Neural cell (in vitro differentiated cells): ENCODE measurements at regions not wholly inside any gene's neighbourhood (a gene's known extent, or its start where the extent isn't known, plus 50 kb on each side); places are given as distances from the start of the nearest gene placed in this dataset.

Experiments
- H2AFZ ChIP-seq: fragments of 200-600, 300-800 bp; sonication (generic), shearing (Covaris generic); 2 replicates; pipeline ENCODE4 v1.6.0; 2014; ENCODE audit warnings: low read depth, mild to moderate bottlenecking, antibody characterized with exemption, low read length, moderate library complexity
- H3F3A ChIP-seq: fragments of 200-600 bp; shearing (Covaris generic); 2 replicates; pipeline ENCODE4 v1.6.1; 2016; ENCODE audit warnings: mild to moderate bottlenecking, moderate library complexity, mixed read lengths, antibody characterized with exemption, low read length; ENCODE audit not compliant: insufficient read depth, poor library complexity, severe bottlenecking
- H3K27ac ChIP-seq: fragments of 200-600, 300-800 bp; sonication (generic), shearing (Covaris generic); 2 replicates; pipeline ENCODE4 v1.5.1; 2014; ENCODE audit warnings: mild to moderate bottlenecking, low read length, moderate library complexity
- H3K27me3 ChIP-seq: fragments of 300-800, 200-600 bp; sonication (generic), shearing (Covaris generic); 2 replicates; pipeline ENCODE4 v1.6.0; 2014; ENCODE audit warnings: mild to moderate bottlenecking, low read depth, low read length, moderate library complexity; ENCODE audit not compliant: insufficient read depth
- H3K36me3 ChIP-seq: fragments of 300-800, 200-600 bp; sonication (generic), shearing (Covaris generic); 2 replicates; pipeline ENCODE4 v1.5.1; 2014; ENCODE audit warnings: mild to moderate bottlenecking, antibody characterized with exemption, low read length, moderate library complexity; ENCODE audit not compliant: insufficient read depth
- H3K4me2 ChIP-seq: fragments of 300-800, 200-600 bp; sonication (generic), shearing (Covaris generic); 2 replicates; pipeline ENCODE4 v1.6.0; 2014; ENCODE audit warnings: mild to moderate bottlenecking, low read length
- H3K4me3 ChIP-seq: fragments of 300-800, 200-600 bp; sonication (generic), shearing (Covaris generic); 2 replicates; pipeline ENCODE4 v1.5.1; 2014; ENCODE audit warnings: mild to moderate bottlenecking, low read length, moderate library complexity
- H3K79me2 ChIP-seq: fragments of 200-600 bp; shearing (Covaris generic); replicated peaks from 2 replicates; pipeline ENCODE4 v1.6.0; 2014; ENCODE audit warnings: mild to moderate bottlenecking, low read length, moderate library complexity; ENCODE audit not compliant: insufficient read depth
- H3K9ac ChIP-seq: fragments of 300-800, 200-600 bp; sonication (generic), shearing (Covaris generic); 2 replicates; pipeline ENCODE4 v1.6.1; 2016; ENCODE audit warnings: mild to moderate bottlenecking, low read length, mixed read lengths
- H3K9me2 ChIP-seq: fragments of 200-600 bp; shearing (Covaris generic); 2 replicates; pipeline ENCODE4 v1.6.1; 2016; ENCODE audit warnings: mild to moderate bottlenecking, low read length, mixed read lengths; ENCODE audit not compliant: insufficient read depth
- H3K9me3 ChIP-seq: fragments of 200-600, 300-800 bp; sonication (generic), shearing (Covaris generic); 2 replicates; pipeline ENCODE4 v1.6.1; 2016; ENCODE audit warnings: mild to moderate bottlenecking, mixed run types, low read length, moderate library complexity, mixed read lengths
- H4K20me1 ChIP-seq: fragments of 200-600 bp; shearing (Covaris generic); 2 replicates; pipeline ENCODE4 v1.6.1; 2016; ENCODE audit warnings: mild to moderate bottlenecking, mixed run types; ENCODE audit not compliant: insufficient read depth
- CTCF ChIP-seq: fragments of 450-650 bp; IDR thresholded peaks from 2 replicates; pipeline ENCODE4 v1.5.1; 2014; ENCODE audit warnings: antibody characterized with exemption, mild to moderate bottlenecking, moderate library complexity; ENCODE audit not compliant: poor library complexity, severe bottlenecking
- EP300 ChIP-seq: fragments of 450-650 bp; conservative IDR thresholded peaks from 2 replicates; pipeline ENCODE4 v1.6.1; 2014; ENCODE audit warnings: antibody characterized with exemption, mild to moderate bottlenecking, moderate library complexity; ENCODE audit not compliant: poor library complexity, severe bottlenecking
- EZH2 ChIP-seq: fragments of 200-600, 300-800 bp; shearing (Covaris generic), sonication (generic); IDR thresholded peaks from 2 replicates; pipeline ENCODE4 v1.6.1; 2014; ENCODE audit warnings: antibody characterized with exemption, low read length, borderline replicate concordance, mild to moderate bottlenecking; ENCODE audit not compliant: insufficient read depth, poor library complexity, severe bottlenecking
- MXI1 ChIP-seq: fragments of 450-650 bp; conservative IDR thresholded peaks from 2 replicates; pipeline ENCODE4 v1.6.1; 2014; ENCODE audit warnings: antibody characterized with exemption, mild to moderate bottlenecking; ENCODE audit not compliant: poor library complexity, severe bottlenecking
- POLR2AphosphoS5 ChIP-seq: IDR thresholded peaks from 2 replicates; pipeline ENCODE4 v1.6.1; 2012
- RAD21 ChIP-seq: fragments of 450-650 bp; conservative IDR thresholded peaks from 2 replicates; pipeline ENCODE4 v1.6.1; 2014; ENCODE audit warnings: antibody characterized with exemption, mild to moderate bottlenecking, moderate library complexity
- REST ChIP-seq: IDR thresholded peaks from 2 replicates; pipeline ENCODE4 v1.6.1; 2012; ENCODE audit warnings: borderline replicate concordance
- SMC3 ChIP-seq: fragments of 450-650 bp; conservative IDR thresholded peaks from 2 replicates; pipeline ENCODE4 v1.6.1; 2014; ENCODE audit warnings: antibody characterized with exemption, mild to moderate bottlenecking, moderate library complexity; ENCODE audit not compliant: poor library complexity
- TAF1 ChIP-seq: IDR thresholded peaks from 2 replicates; pipeline ENCODE4 v1.6.1; 2012; ENCODE audit warnings: low read depth

GRCh38 chr2:12807907-12808810 is 91.4 kb downstream of the TRIB2 start:
- TF ChIP-seq SMC3 (no peak), TAF1 (no peak), REST (no peak), EP300 (no peak), EZH2 (no peak), RAD21 (no peak), POLR2AphosphoS5 (no peak), MXI1 (no peak), CTCF (no peak)
- Histone ChIP-seq H4K20me1 (no peaks in the 10 kb centered on the region), H3K4me2 (no peak overlapping the region), H3K9ac (no peak overlapping the region), H3K27ac (no peak overlapping the region), H3K79me2 (no peaks in the 10 kb centered on the region), H3K27me3 (no peaks in the 10 kb centered on the region), H3K9me3 (no peaks in the 10 kb centered on the region), H3K36me3 (no peaks in the 10 kb centered on the region), H3K4me3 (no peak overlapping the region), H2AFZ (no peak overlapping the region), H3F3A (no peaks in the 10 kb centered on the region), H3K9me2 (no peaks in the 10 kb centered on the region)

- Histone ChIP-seq H4K20me1 (no peaks in the 10 kb centered on the region), H3K9me2 (no peaks in the 10 kb centered on the region), H3K9ac (no peak overlapping the region), H3K36me3 (no peaks in the 10 kb centered on the region), H3K4me2 (no peak overlapping the region), H2AFZ (no peak overlapping the region), H3K9me3 (no peaks in the 10 kb centered on the region), H3K27ac (no peak overlapping the region), H3K4me3 (no peak overlapping the region), H3F3A (no peaks in the 10 kb centered on the region), H3K79me2 (no peaks in the 10 kb centered on the region), H3K27me3 (no peaks in the 10 kb centered on the region)
- TF ChIP-seq SMC3 (no peak), MXI1 (no peak), REST (no peak), EP300 (no peak), EZH2 (no peak), POLR2AphosphoS5 (no peak), TAF1 (no peak), RAD21 (no peak), CTCF (no peak)
Measured at GRCh38 chr2:12809526-12809925, 92.8 kb downstream of the TRIB2 start.
